H1 (cell line): ENCODE measurements at regions not wholly inside any gene's neighbourhood (a gene's known extent, or its start where the extent isn't known, plus 50 kb on each side); places are given as distances from the start of the nearest gene placed in this dataset.

ENCODE experiments used
- CTCF ChIA-PET: fragments of 300-600 bp; sonication (Branson Sonifier 250); formaldehyde crosslinking; loops from one replicate; lab custom pipeline; 2021; ENCODE audit not compliant: partially characterized antibody; lab: Charles Lee
- POLR2A ChIA-PET: fragments of 300-600 bp; sonication (Branson Sonifier 250); formaldehyde crosslinking; loops from one replicate; lab custom pipeline; 2021; ENCODE audit warnings: inconsistent platforms; ENCODE audit not compliant: partially characterized antibody; lab: Charles Lee
- DNase-seq, 2 experiments: peaks; one replicate each; pipeline versions ENCODE4 v3.0.0 to v3.0.0-alpha.2; 2010 to 2022; ENCODE audit warnings: low spot score in 2 of 2, low read depth in 1 of 2, mixed read lengths in 1 of 2
- FAIRE-seq: peaks from 2 replicates; lab custom pipeline; 2011; peaks lifted over from hg19 to GRCh38; lab: Jason Lieb, UNC
- H2AFZ ChIP-seq: 2 replicates; pipeline ENCODE4 v1.8.1; 2012; ENCODE audit warnings: low read length, inconsistent platforms
- H2AK5ac ChIP-seq: 2 replicates; pipeline ENCODE4 v1.6.1; 2013; ENCODE audit warnings: low read depth, low read length
- H2BK120ac ChIP-seq: replicated peaks from 2 replicates; pipeline ENCODE3; 2013; ENCODE audit warnings: low read depth, low read length, inconsistent platforms
- H2BK12ac ChIP-seq: 2 replicates; pipeline ENCODE4 v1.6.1; 2013; ENCODE audit warnings: low read depth, low read length
- H2BK15ac ChIP-seq: 2 replicates; pipeline ENCODE4 v1.6.1; 2013; ENCODE audit warnings: low read length
- H2BK20ac ChIP-seq: 2 replicates; pipeline ENCODE4 v1.6.1; 2013; ENCODE audit warnings: low read length
- H2BK5ac ChIP-seq: 2 replicates; pipeline ENCODE4 v1.6.1; 2013; ENCODE audit warnings: low read depth, low read length
- H3K14ac ChIP-seq: 2 replicates; pipeline ENCODE4 v1.6.1; 2013; ENCODE audit warnings: inconsistent platforms; ENCODE audit not compliant: insufficient read length
- H3K18ac ChIP-seq: 2 replicates; pipeline ENCODE4 v1.6.1; 2013; ENCODE audit warnings: low read length; ENCODE audit errors: extremely low read depth
- H3K23ac ChIP-seq: 2 replicates; pipeline ENCODE4 v1.6.1; 2013; ENCODE audit warnings: inconsistent platforms; ENCODE audit not compliant: insufficient read length
- H3K23me2 ChIP-seq: 2 replicates; pipeline ENCODE4 v1.6.1; 2013; ENCODE audit warnings: low read depth, low read length
- H3K27ac ChIP-seq: 2 replicates; pipeline ENCODE4 v1.6.1; 2011; ENCODE audit warnings: low read depth, low read length, inconsistent platforms
- H3K27me3 ChIP-seq, 4 experiments: replicated peaks in 1 of 4; 1 replicate in 1 of 4; 2 replicates in 3 of 4; pipeline versions ENCODE4 v1.6.1 to v1.8.1; 2011 to 2013; ENCODE audit warnings: low read length in 3 of 4, mild to moderate bottlenecking in 3 of 4, inconsistent platforms in 2 of 4, mixed read lengths in 2 of 4, moderate library complexity in 1 of 4; ENCODE audit not compliant: control insufficient read depth in 3 of 4, insufficient read depth in 3 of 4; ENCODE audit errors: extremely low read depth in 1 of 4
- H3K36me3 ChIP-seq, 4 experiments: 2 replicates each; pipeline versions ENCODE4 v1.6.1 to v1.8.1; 2011 to 2013; ENCODE audit warnings: mild to moderate bottlenecking in 4 of 4, low read length in 3 of 4, moderate library complexity in 2 of 4, control low read depth in 1 of 4, inconsistent platforms in 1 of 4; ENCODE audit not compliant: insufficient read depth in 4 of 4, control insufficient read depth in 2 of 4
- H3K4ac ChIP-seq: replicated peaks from 2 replicates; pipeline ENCODE3; 2013; ENCODE audit warnings: low read length, low read depth, mixed read lengths, inconsistent platforms; ENCODE audit not compliant: insufficient read length
- H3K4me1 ChIP-seq, 4 experiments: replicated peaks in 1 of 4; 1 replicate in 1 of 4; 2 replicates in 3 of 4; pipeline versions ENCODE4 v1.6.1 to v1.8.1; 2011 to 2013; ENCODE audit warnings: low read length in 3 of 4, inconsistent platforms in 2 of 4, mixed read lengths in 1 of 4; ENCODE audit not compliant: insufficient read depth in 4 of 4, control insufficient read depth in 3 of 4
- H3K4me2 ChIP-seq, 2 experiments: 2 replicates each; pipeline versions ENCODE4 v1.6.1 to v1.8.1; 2011 to 2013; ENCODE audit warnings: low read depth in 2 of 2, low read length in 2 of 2, control low read depth in 1 of 2, inconsistent platforms in 1 of 2, mild to moderate bottlenecking in 1 of 2; ENCODE audit not compliant: insufficient read depth in 1 of 2
- H3K4me3 ChIP-seq, 4 experiments: fragments of 200-600, 300-600 bp in 1 of 4; sonication (generic), shearing (Covaris generic), sonication (Bioruptor Twin) in 1 of 4; 2 replicates each; pipeline versions ENCODE4 v1.5.1 to v1.8.1; 2011 to 2016; ENCODE audit warnings: low read length in 4 of 4, low read depth in 3 of 4, control low read depth in 2 of 4, inconsistent platforms in 2 of 4, mild to moderate bottlenecking in 2 of 4, mixed read lengths in 1 of 4, moderate library complexity in 1 of 4; ENCODE audit not compliant: insufficient read depth in 2 of 4; ENCODE audit errors: extremely low read depth in 1 of 4
- H3K56ac ChIP-seq: replicated peaks from 2 replicates; pipeline ENCODE3; 2013; ENCODE audit warnings: low read depth, mild to moderate bottlenecking, mixed read lengths, low read length, inconsistent platforms; ENCODE audit not compliant: insufficient read length
- H3K79me1 ChIP-seq: 2 replicates; pipeline ENCODE4 v1.6.1; 2013; ENCODE audit warnings: low read depth, low read length, control low read depth
- H3K79me2 ChIP-seq, 2 experiments: 2 replicates each; pipeline versions ENCODE4 v1.6.1 to v1.8.1; 2012 to 2013; ENCODE audit warnings: low read length in 2 of 2, mild to moderate bottlenecking in 2 of 2, inconsistent platforms in 1 of 2; ENCODE audit not compliant: insufficient read depth in 2 of 2, control insufficient read depth in 1 of 2
- H3K9ac ChIP-seq, 4 experiments: replicated peaks in 1 of 4; 1 replicate in 1 of 4; 2 replicates in 3 of 4; pipeline versions ENCODE4 v1.6.1 to v1.8.1; 2011 to 2013; ENCODE audit warnings: low read depth in 3 of 4, low read length in 3 of 4, control low read depth in 2 of 4, mild to moderate bottlenecking in 2 of 4, moderate library complexity in 2 of 4, inconsistent platforms in 1 of 4; ENCODE audit errors: extremely low read depth in 1 of 4
- H3K9me3 ChIP-seq, 2 experiments: 2 replicates each; pipeline versions ENCODE4 v1.6.1 to v1.8.1; 2012 to 2013; ENCODE audit warnings: mild to moderate bottlenecking in 2 of 2, moderate library complexity in 2 of 2, control low read depth in 1 of 2, inconsistent platforms in 1 of 2, low read depth in 1 of 2, low read length in 1 of 2, mixed read lengths in 1 of 2; ENCODE audit not compliant: insufficient read depth in 2 of 2
- H4K20me1 ChIP-seq, 2 experiments: replicated peaks in 1 of 2; 2 replicates each; pipeline versions ENCODE3 to v1.8.1; 2011 to 2013; ENCODE audit warnings: inconsistent platforms in 2 of 2, low read length in 2 of 2, mild to moderate bottlenecking in 1 of 2; ENCODE audit not compliant: insufficient read depth in 2 of 2, control insufficient read depth in 1 of 2
- H4K5ac ChIP-seq: 2 replicates; pipeline ENCODE4 v1.6.1; 2013; ENCODE audit warnings: low read length, low read depth, mixed read lengths, inconsistent platforms; ENCODE audit not compliant: insufficient read length
- H4K8ac ChIP-seq: 2 replicates; pipeline ENCODE4 v1.8.0; 2013; ENCODE audit warnings: mild to moderate bottlenecking, moderate library complexity, low read length, inconsistent platforms; ENCODE audit not compliant: insufficient read depth; ENCODE audit errors: extremely low read depth
- H4K91ac ChIP-seq: replicated peaks from 2 replicates; pipeline ENCODE3; 2013; ENCODE audit warnings: low read length, mixed read lengths, inconsistent platforms; ENCODE audit not compliant: insufficient read length
- CHD2 ChIP-seq: IDR thresholded peaks from 2 replicates; pipeline ENCODE4 v1.6.1; 2012; ENCODE audit warnings: low read length, improper control_type of control experiment
- TCF12 ChIP-seq: IDR thresholded peaks from 2 replicates; pipeline ENCODE4 v1.6.1; 2011; ENCODE audit warnings: low read depth, mild to moderate bottlenecking, low read length
- WGBS, 2 experiments: shearing (Covaris generic) in 1 of 2; methylation state at CpG; one replicate each; pipeline versions ENCODE4 v1.1.6 to v1.1.7; 2013 to 2015; ENCODE audit warnings: low lambda C conversion rate in 2 of 2, mixed read lengths in 2 of 2, inconsistent platforms in 1 of 2, low coverage in 1 of 2, missing lambda C conversion rate in 1 of 2; ENCODE audit not compliant: insufficient replicate concordance in 2 of 2, insufficient coverage in 1 of 2, insufficient read length in 1 of 2; ENCODE audit errors: extremely low coverage in 1 of 2, missing lambda C conversion rate in 1 of 2; 5-methylcytosine and 5-hydroxymethylcytosine counted together

GRCh38 chr13:63938851-63939250 is 2523.2 kb upstream of the PCDH20 start:
- Histone ChIP-seq H3K14ac (no peak overlapping the region), H2AFZ (no peak overlapping the region), H3K4me3 (no peak overlapping the region)
- CTCF ChIA-PET = no interaction called here
- TF ChIP-seq CHD2 (no peak), TCF12 (no peak)
- TF ChIP-seq, all 59 proteins: peak for 0
- Histone ChIP-seq H3K27ac (no peak overlapping the region), H4K5ac (no peak overlapping the region), H2BK20ac (no peak overlapping the region), H3K9me3 (no peaks in the 10 kb centered on the region), H3K23me2 (no peaks in the 10 kb centered on the region), H3K36me3 (no peaks in the 10 kb centered on the region), H3K27me3 (no peaks in the 10 kb centered on the region), H3K23ac (no peak overlapping the region), H3K4me2 (no peak overlapping the region), H3K79me1 (no peaks in the 10 kb centered on the region), H4K91ac (no peak overlapping the region), H2BK12ac (no peak overlapping the region), H2BK120ac (no peak overlapping the region), H3K4ac (no peak overlapping the region), H3K9ac (no peak overlapping the region), H4K20me1 (no peaks in the 10 kb centered on the region), H3K4me1 (no peaks in the 10 kb centered on the region), H3K56ac (no peak overlapping the region), H2AK5ac (no peak overlapping the region), H2BK15ac (no peak overlapping the region), H3K18ac (no peak overlapping the region), H2BK5ac (no peak overlapping the region), H3K79me2 (no peaks in the 10 kb centered on the region), H4K8ac (no peak overlapping the region)
- 90% methylated on average over 3 of the region's 3 CpGs; no CpG with 5 or more reads in 1 of the 2 experiments for WGBS, 2 experiments
- FAIRE-seq (no peak), DNase-seq (no peak)
- POLR2A ChIA-PET = no interaction called here
